Caco-2 (cell line): ENCODE measurements at regions not wholly inside any gene's neighbourhood (a gene's known extent, or its start where the extent isn't known, plus 50 kb on each side); places are given as distances from the start of the nearest gene placed in this dataset.

Experiments
- BruUV-seq: library from RNA; stranded (reverse); fragments of 400-500 nt; replicated peaks from 2 replicates; lab custom pipeline; 2021; lab: Mats Ljungman, UMichigan
- CTCF ChIA-PET: fragments of 300-600 bp; sonication (Branson Sonifier 250); formaldehyde crosslinking; loops from one replicate; lab custom pipeline; 2022; ENCODE audit warnings: antibody characterized with exemption; lab: Charles Lee
- POLR2A ChIA-PET: fragments of 300-600 bp; sonication (Branson Sonifier 250); formaldehyde crosslinking; loops from one replicate; lab custom pipeline; 2022; ENCODE audit warnings: antibody characterized with exemption; lab: Charles Lee
- DNase-seq, 2 experiments: peaks; one replicate each; pipeline versions ENCODE4 v3.0.0 to v3.0.0-alpha.2; 2020 to 2022
- H3K27me3 ChIP-seq: replicated peaks from 2 replicates; pipeline ENCODE4 v1.6.0; 2011; ENCODE audit warnings: low read length; ENCODE audit not compliant: control insufficient read depth, insufficient read depth
- H3K36me3 ChIP-seq: 2 replicates; pipeline ENCODE4 v1.5.1; 2011; ENCODE audit warnings: low read length; ENCODE audit not compliant: control insufficient read depth, insufficient read depth
- H3K4me1 ChIP-seq: fragments of 250-450 bp; sonication (Bioruptor Pico); 2 replicates; pipeline ENCODE4 v1.5.1; 2020; ENCODE audit warnings: mild to moderate bottlenecking
- H3K4me3 ChIP-seq: 2 replicates; pipeline ENCODE4 v1.5.1; 2011; ENCODE audit warnings: low read depth, mild to moderate bottlenecking, control low read depth, low read length
- H3K9me3 ChIP-seq: fragments of 250-450 bp; sonication (Bioruptor Pico); 2 replicates; pipeline ENCODE4 v1.5.1; 2020; ENCODE audit warnings: mild to moderate bottlenecking, moderate library complexity
- H3K27ac Mint-ChIP-seq: one replicate; pipeline ENCODE4 v1.8.0; 2022; ENCODE audit warnings: mixed read lengths; ENCODE audit not compliant: unreplicated experiment
- H3K27me3 Mint-ChIP-seq: one replicate; pipeline ENCODE4 v1.8.0; 2022; ENCODE audit warnings: mixed read lengths; ENCODE audit not compliant: insufficient read depth, unreplicated experiment
- H3K36me3 Mint-ChIP-seq: one replicate; pipeline ENCODE4 v1.8.0; 2022; ENCODE audit warnings: mild to moderate bottlenecking, mixed read lengths; ENCODE audit not compliant: insufficient read depth, unreplicated experiment
- H3K4me1 Mint-ChIP-seq: one replicate; pipeline ENCODE4 v1.8.0; 2022; ENCODE audit warnings: low read depth, mixed read lengths; ENCODE audit not compliant: unreplicated experiment
- H3K4me3 Mint-ChIP-seq: one replicate; pipeline ENCODE4 v1.8.0; 2022; ENCODE audit warnings: mild to moderate bottlenecking, moderate library complexity, mixed read lengths; ENCODE audit not compliant: unreplicated experiment
- H3K9me3 Mint-ChIP-seq: one replicate; pipeline ENCODE4 v1.8.0; 2022; ENCODE audit warnings: mixed read lengths; ENCODE audit not compliant: unreplicated experiment
- CTCF ChIP-seq, 2 experiments: fragments of 200-600 bp in 1 of 2; IDR thresholded peaks; 1 replicate in 1 of 2; 2 replicates in 1 of 2; pipeline versions ENCODE4 v1.5.1 to v1.8.0; 2011 to 2022; ENCODE audit warnings: antibody characterized with exemption in 1 of 2, control low read depth in 1 of 2, inconsistent platforms in 1 of 2, low read depth in 1 of 2, low read length in 1 of 2, mild to moderate bottlenecking in 1 of 2, moderate library complexity in 1 of 2; ENCODE audit not compliant: insufficient read depth in 1 of 2, severe bottlenecking in 1 of 2, unreplicated experiment in 1 of 2
- intact Hi-C: fragments of 100-400 bp; cut with micrococcal nuclease; formaldehyde crosslinking; loops from one replicate; pipeline ENCODE4 v1.10.0; 2022; ENCODE audit not compliant: unreplicated experiment

GRCh38 chr15:95742836-95743235 is 587.7 kb upstream of the NR2F2 start:
- H3K9me3 Mint-ChIP-seq: peaks cover 10% of the 10 kb centered on the region
- DNase-seq: no peak
- TF ChIP-seq CTCF (IDR thresholded peaks at IDR 0.05; ENCODE audit: insufficient read depth in 1 of 2, low read depth in 1 of 2, low read length in 1 of 2, severe bottlenecking in 1 of 2, unreplicated experiment in 1 of 2): no peak
- no peak overlapping the region for H3K4me3 ChIP-seq
- no peaks in the 10 kb centered on the region for H3K36me3 ChIP-seq
- no peak overlapping the region for H3K27ac Mint-ChIP-seq
- no peaks in the 10 kb centered on the region for H3K9me3 ChIP-seq
- no TSS peak for BruUV-seq
- H3K4me3 Mint-ChIP-seq: no peak overlapping the region
- ChIA-PET CTCF (no interaction called here), POLR2A (no interaction called here)
- H3K27me3 ChIP-seq: no peaks in the 10 kb centered on the region
- H3K36me3 Mint-ChIP-seq: no peaks in the 10 kb centered on the region
- H3K27me3 Mint-ChIP-seq: peaks cover 12% of the 10 kb centered on the region
- intact Hi-C loops: no loop called here
- no peaks in the 10 kb centered on the region for H3K4me1 Mint-ChIP-seq
- H3K4me1 ChIP-seq: no peaks in the 10 kb centered on the region

GRCh38 chr15:95757171-95757570 is 573.3 kb upstream of the NR2F2 start:
- DNase-seq: no peak
- Histone ChIP-seq H3K27me3 (no peaks in the 10 kb centered on the region), H3K36me3 (no peaks in the 10 kb centered on the region), H3K9me3 (no peaks in the 10 kb centered on the region), H3K4me1 (no peaks in the 10 kb centered on the region), H3K4me3 (no peak overlapping the region)
- Mint-ChIP-seq H3K36me3 (no peaks in the 10 kb centered on the region), H3K9me3 (no peaks in the 10 kb centered on the region), H3K27me3 (no peaks in the 10 kb centered on the region), H3K27ac (no peak overlapping the region), H3K4me1 (peaks cover 12% of the 10 kb centered on the region), H3K4me3 (no peak overlapping the region)
- BruUV-seq: no TSS peak
- CTCF ChIA-PET: no interaction called here
- TF ChIP-seq CTCF (IDR thresholded peaks at IDR 0.05; ENCODE audit: insufficient read depth in 1 of 2, low read depth in 1 of 2, low read length in 1 of 2, severe bottlenecking in 1 of 2, unreplicated experiment in 1 of 2): no peak
- intact Hi-C loops: no loop called here
- POLR2A ChIA-PET: no interaction called here

GRCh38 chr15:95758451-95758850 is 572.0 kb upstream of the NR2F2 start:
- DNase-seq: no peak
- H3K27me3 Mint-ChIP-seq: no peaks in the 10 kb centered on the region
- H3K9me3 Mint-ChIP-seq: no peaks in the 10 kb centered on the region
- CTCF ChIA-PET: no interaction called here
- Histone ChIP-seq H3K4me1 (no peaks in the 10 kb centered on the region), H3K4me3 (no peak overlapping the region), H3K36me3 (no peaks in the 10 kb centered on the region), H3K27me3 (no peaks in the 10 kb centered on the region), H3K9me3 (no peaks in the 10 kb centered on the region)
- no peak overlapping the region for H3K27ac Mint-ChIP-seq
- BruUV-seq: no TSS peak
- intact Hi-C loops: no loop called here
- TF ChIP-seq CTCF (IDR thresholded peaks at IDR 0.05; ENCODE audit: insufficient read depth in 1 of 2, low read depth in 1 of 2, low read length in 1 of 2, severe bottlenecking in 1 of 2, unreplicated experiment in 1 of 2): no peak
- no peak overlapping the region for H3K4me3 Mint-ChIP-seq
- H3K4me1 Mint-ChIP-seq: peaks cover 12% of the 10 kb centered on the region
- H3K36me3 Mint-ChIP-seq: no peaks in the 10 kb centered on the region
- POLR2A ChIA-PET: no interaction called here
